T follicular helper cell (primary cell): ENCODE measurements at regions not wholly inside any gene's neighbourhood (a gene's known extent, or its start where the extent isn't known, plus 50 kb on each side); places are given as distances from the start of the nearest gene placed in this dataset.
"Not testable (repeated sequence)": the region's sequence is repeated elsewhere in the genome, so short reads cannot be mapped to it uniquely, and the experiment has no call there.

Experiments used
- DNase-seq: peaks from one replicate; pipeline ENCODE4 v3.0.0-alpha.2; 2020; ENCODE audit warnings: low read depth

- DNase-seq: no peak
Observed at GRCh38 chr15:98526094-98526493, 122.2 kb upstream of the IGF1R start.

- no peak for DNase-seq
Observed at GRCh38 chr15:98528046-98528725, 120.2 kb upstream of the IGF1R start.

GRCh38 chr15:98529205-98530145, 118.9 kb upstream of the IGF1R start:
- DNase-seq: no peak

GRCh38 chr15:98530570-98530969, 117.8 kb upstream of the IGF1R start:
- no peak for DNase-seq

- DNase-seq: no peak
Observed at GRCh38 chr15:98532063-98532462, 116.3 kb upstream of the IGF1R start.

- DNase-seq: no peak
Observed at GRCh38 chr15:98536976-98537375, 111.4 kb upstream of the IGF1R start.

GRCh38 chr15:98537516-98538060, 110.8 kb upstream of the IGF1R start:
- no peak for DNase-seq

- no peak for DNase-seq
Observed at GRCh38 chr15:98541519-98541918, 106.8 kb upstream of the IGF1R start.

GRCh38 chr15:98543237-98543636, 105.1 kb upstream of the IGF1R start:
- DNase-seq: no peak

- DNase-seq: no peak
Observed at GRCh38 chr15:98546329-98546728, 102.0 kb upstream of the IGF1R start.

GRCh38 chr15:98547275-98547674, 101.1 kb upstream of the IGF1R start:
- DNase-seq: no peak

- DNase-seq: no peak
Observed at GRCh38 chr15:98547741-98548138, 100.6 kb upstream of the IGF1R start.

GRCh38 chr15:98548139-98548971, 100.0 kb upstream of the IGF1R start:
- DNase-seq: no peak

- no peak for DNase-seq
Observed at GRCh38 chr15:98549003-98549402, 99.3 kb upstream of the IGF1R start.

GRCh38 chr15:98549741-98550140, 98.6 kb upstream of the IGF1R start:
- DNase-seq: no peak

GRCh38 chr15:98550363-98550762, 98.0 kb upstream of the IGF1R start:
- DNase-seq: not testable (repeated sequence)

GRCh38 chr15:98551936-98552562, 96.3 kb upstream of the IGF1R start:
- DNase-seq: no peak

- DNase-seq: no peak
Observed at GRCh38 chr15:98554272-98555172, 93.8 kb upstream of the IGF1R start.

GRCh38 chr15:98555173-98555515, 93.2 kb upstream of the IGF1R start:
- no peak for DNase-seq

GRCh38 chr15:98556321-98556720, 92.0 kb upstream of the IGF1R start:
- no peak for DNase-seq

- DNase-seq: no peak
Observed at GRCh38 chr15:98560338-98560737, 88.0 kb upstream of the IGF1R start.
